Mesothelial cell of epicardium (in vitro differentiated cells): ENCODE measurements at regions not wholly inside any gene's neighbourhood (a gene's known extent, or its start where the extent isn't known, plus 50 kb on each side); places are given as distances from the start of the nearest gene placed in this dataset.
A peak's percentile ranks its signal among the peaks of the same experiment; 100 is the strongest.

ENCODE experiments used
- DNase-seq, 2 experiments: peaks; one replicate each; pipeline ENCODE4 v3.0.0; 2021; ENCODE audit warnings: low spot score in 2 of 2; ENCODE audit not compliant: unreplicated experiment in 2 of 2
- H3K27ac Mint-ChIP-seq: 2 replicates; pipeline ENCODE4 v1.8.0; 2021; ENCODE audit warnings: mixed read lengths
- H3K27me3 Mint-ChIP-seq: 2 replicates; pipeline ENCODE4 v1.8.0; 2021; ENCODE audit warnings: low read depth, mixed read lengths
- H3K36me3 Mint-ChIP-seq: 2 replicates; pipeline ENCODE4 v1.8.0; 2021; ENCODE audit warnings: mixed read lengths
- H3K4me1 Mint-ChIP-seq: 2 replicates; pipeline ENCODE4 v1.8.0; 2021; ENCODE audit warnings: mixed read lengths
- H3K4me3 Mint-ChIP-seq: 2 replicates; pipeline ENCODE4 v1.8.0; 2021; ENCODE audit warnings: mild to moderate bottlenecking, moderate library complexity, mixed read lengths
- H3K9me3 Mint-ChIP-seq: 2 replicates; pipeline ENCODE4 v1.8.0; 2021; ENCODE audit warnings: mixed read lengths
- TF ChIP-seq, protein P1 (sequence below): fragments of 200-600 bp; sonication (generic); IDR thresholded peaks from one replicate; pipeline ENCODE4 v1.5.0; 2021; ENCODE audit warnings: antibody characterized with exemption; ENCODE audit not compliant: unreplicated experiment

DNA sequence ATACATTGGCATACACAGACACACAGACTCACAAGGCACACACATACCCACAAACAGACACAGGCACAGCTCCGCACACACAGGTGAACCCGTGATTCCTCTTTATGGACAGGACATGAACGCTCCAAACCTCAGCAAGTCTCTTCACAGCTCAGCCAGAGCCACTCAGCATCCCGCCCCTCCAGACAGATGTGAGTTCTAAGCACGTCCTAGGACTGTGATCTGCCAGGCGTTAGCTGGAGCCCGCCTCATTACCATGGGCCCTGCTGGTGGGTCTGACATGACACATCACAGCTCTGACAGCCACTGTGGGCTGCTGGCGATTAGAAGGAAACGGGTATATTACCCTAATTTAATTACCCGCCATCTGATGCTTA is 176.7 kb upstream of the PPP2R2D start:
- TF ChIP-seq, protein P1, sequence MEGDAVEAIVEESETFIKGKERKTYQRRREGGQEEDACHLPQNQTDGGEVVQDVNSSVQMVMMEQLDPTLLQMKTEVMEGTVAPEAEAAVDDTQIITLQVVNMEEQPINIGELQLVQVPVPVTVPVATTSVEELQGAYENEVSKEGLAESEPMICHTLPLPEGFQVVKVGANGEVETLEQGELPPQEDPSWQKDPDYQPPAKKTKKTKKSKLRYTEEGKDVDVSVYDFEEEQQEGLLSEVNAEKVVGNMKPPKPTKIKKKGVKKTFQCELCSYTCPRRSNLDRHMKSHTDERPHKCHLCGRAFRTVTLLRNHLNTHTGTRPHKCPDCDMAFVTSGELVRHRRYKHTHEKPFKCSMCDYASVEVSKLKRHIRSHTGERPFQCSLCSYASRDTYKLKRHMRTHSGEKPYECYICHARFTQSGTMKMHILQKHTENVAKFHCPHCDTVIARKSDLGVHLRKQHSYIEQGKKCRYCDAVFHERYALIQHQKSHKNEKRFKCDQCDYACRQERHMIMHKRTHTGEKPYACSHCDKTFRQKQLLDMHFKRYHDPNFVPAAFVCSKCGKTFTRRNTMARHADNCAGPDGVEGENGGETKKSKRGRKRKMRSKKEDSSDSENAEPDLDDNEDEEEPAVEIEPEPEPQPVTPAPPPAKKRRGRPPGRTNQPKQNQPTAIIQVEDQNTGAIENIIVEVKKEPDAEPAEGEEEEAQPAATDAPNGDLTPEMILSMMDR: no peak
- peaks cover 8% of the 10 kb centered on the region for H3K27me3 Mint-ChIP-seq
- H3K36me3 Mint-ChIP-seq: no peaks in the 10 kb centered on the region
- peak in 1 of 2 experiments; percentile 6 for DNase-seq
- H3K4me3 Mint-ChIP-seq: no peak overlapping the region
- H3K9me3 Mint-ChIP-seq: peaks cover 12% of the 10 kb centered on the region
- peaks cover 32% of the 10 kb centered on the region for H3K4me1 Mint-ChIP-seq
- H3K27ac Mint-ChIP-seq: no peak overlapping the region

DNA sequence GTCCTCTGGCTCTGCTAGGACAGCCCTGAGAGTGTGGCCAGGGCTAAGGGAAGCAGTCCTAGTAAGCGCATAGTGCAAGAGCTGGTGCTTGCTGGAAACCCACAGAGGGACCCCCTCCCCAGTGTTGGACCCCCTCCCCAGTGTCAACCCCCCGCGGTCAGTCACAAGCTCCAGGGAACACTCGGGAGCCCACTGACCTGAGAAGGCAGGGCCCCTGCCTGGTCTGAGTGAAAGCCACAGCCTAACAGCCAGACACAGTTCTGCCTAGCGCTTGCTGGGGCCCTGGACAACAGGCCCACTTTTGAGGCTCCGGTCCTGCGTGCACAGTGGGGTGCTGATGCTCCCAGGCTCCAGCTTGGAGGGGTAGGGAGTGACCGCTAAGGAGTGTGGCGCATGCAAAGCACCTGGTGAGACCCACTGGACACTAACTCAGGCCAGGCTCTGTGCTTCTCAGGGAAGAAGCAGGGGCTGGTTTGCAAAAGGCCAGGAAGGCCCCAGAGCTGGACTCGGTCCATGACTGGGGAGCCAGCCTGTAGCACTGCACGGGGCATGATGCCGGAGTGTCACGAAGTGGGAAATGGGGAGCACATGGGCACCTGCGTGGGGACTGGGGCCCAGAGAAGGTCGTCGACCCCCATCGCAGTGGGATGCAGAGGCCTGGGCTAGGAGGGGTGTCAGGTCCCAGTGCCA is 175.8 kb upstream of the PPP2R2D start:
- Mint-ChIP-seq H3K4me3 (no peak overlapping the region), H3K27ac (no peak overlapping the region), H3K9me3 (peaks cover 6% of the 10 kb centered on the region), H3K27me3 (peaks cover 8% of the 10 kb centered on the region), H3K4me1 (peaks cover 41% of the 10 kb centered on the region), H3K36me3 (no peaks in the 10 kb centered on the region)
- TF ChIP-seq, protein P1: no peak
- peak in 1 of 2 experiments; percentile 29 for DNase-seq

DNA sequence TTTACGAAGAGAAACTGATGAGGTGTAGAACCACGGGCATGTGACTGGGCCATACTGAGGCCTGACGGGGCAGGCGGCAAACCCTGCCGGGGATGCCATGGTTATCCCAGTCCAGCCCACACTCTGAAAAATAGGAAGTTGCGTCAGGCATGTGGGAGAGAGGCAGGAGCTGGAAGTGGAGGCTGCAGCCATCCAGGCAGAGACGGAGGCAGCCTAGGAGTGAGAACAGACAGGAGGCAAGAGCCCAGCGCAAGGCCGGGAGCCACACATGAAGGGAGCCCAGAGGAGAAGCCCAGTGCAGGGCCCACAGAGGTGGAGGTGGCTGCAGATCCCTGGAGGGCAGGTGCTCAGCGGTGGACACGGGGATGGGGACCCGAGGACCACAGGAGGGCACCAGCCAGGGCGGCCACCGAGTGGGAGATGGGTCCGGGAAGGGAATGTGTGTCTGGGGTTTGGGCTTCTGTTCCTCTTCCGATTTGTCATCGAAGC is 175.2 kb upstream of the PPP2R2D start:
- peak in 1 of 2 experiments; percentile 9 for DNase-seq
- peaks cover 8% of the 10 kb centered on the region for H3K27me3 Mint-ChIP-seq
- TF ChIP-seq, protein P1: no peak
- peaks cover 44% of the 10 kb centered on the region for H3K4me1 Mint-ChIP-seq
- H3K27ac Mint-ChIP-seq: peak overlapping the region; percentile 85
- no peaks in the 10 kb centered on the region for H3K36me3 Mint-ChIP-seq
- H3K4me3 Mint-ChIP-seq: no peak overlapping the region
- peaks cover 4% of the 10 kb centered on the region for H3K9me3 Mint-ChIP-seq

DNA sequence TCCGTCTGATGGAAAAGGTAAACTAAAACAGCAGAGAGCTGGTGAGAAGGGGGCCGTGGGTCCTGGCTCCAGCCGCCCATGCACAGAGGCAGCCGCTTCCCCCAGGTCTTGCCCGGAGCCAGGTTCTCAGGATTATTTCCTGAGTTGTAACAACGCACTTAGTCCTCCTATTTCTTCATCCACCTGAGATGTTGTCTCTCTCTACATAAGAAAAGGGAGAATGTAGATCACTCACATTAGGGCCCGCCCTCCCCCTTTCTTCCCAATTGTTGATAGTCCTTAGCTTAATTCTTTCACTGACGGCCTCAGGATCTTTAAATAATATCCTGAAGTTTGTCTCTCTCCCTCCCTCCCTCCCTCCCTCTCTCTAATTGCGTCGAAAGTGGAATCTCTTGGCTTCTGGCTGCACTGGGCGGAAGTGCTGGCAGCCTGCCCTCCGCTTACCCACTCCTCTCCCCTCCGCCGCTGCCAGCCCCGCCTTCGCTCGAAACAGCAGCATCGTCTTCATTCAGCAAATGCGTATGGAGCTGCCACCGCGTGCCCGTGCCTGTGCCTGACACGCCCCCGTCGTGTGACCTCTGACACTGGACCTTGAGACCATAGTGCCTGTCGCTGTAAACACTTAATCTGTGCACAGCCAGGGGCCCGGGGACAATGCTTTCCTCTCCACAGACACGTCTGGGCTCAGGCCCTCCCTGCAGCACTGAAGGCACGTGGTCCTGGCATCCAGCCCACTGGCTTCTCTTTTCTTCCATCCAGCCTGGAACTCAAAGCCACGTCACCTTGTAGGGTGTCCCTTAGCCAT is 174.5 kb upstream of the PPP2R2D start:
- H3K27me3 Mint-ChIP-seq: peaks cover 8% of the 10 kb centered on the region
- peak overlapping the region; percentile 63 for H3K4me3 Mint-ChIP-seq
- no peaks in the 10 kb centered on the region for H3K9me3 Mint-ChIP-seq
- peaks cover 44% of the 10 kb centered on the region for H3K4me1 Mint-ChIP-seq
- TF ChIP-seq, protein P1: no peak
- peak overlapping the region; percentile 88 for H3K27ac Mint-ChIP-seq
- peak; percentile 63 to 76 for DNase-seq
- H3K36me3 Mint-ChIP-seq: no peaks in the 10 kb centered on the region

DNA sequence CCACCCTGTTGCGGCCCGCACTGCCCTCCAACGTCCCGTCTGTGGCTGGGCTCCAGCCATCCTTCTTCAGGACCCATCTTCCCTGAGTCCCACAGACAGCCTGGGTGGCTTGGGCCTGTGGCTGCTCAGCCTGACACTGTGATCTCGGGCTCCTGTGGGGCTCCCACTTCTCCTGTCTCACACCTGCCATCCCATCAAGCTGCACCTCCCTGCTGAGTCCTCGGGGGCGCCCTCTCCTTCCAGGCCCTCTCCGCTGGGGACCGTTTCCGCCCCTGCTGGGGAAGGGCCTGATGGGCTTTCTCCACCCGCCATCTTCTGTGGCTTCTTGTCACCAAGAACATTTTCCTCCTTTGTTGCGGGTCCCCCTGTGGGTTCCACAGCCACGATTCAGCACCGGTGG is 173.8 kb upstream of the PPP2R2D start:
- TF ChIP-seq, protein P1: no peak
- H3K36me3 Mint-ChIP-seq: no peaks in the 10 kb centered on the region
- peak overlapping the region; percentile 63 for H3K4me3 Mint-ChIP-seq
- H3K27me3 Mint-ChIP-seq: peaks cover 8% of the 10 kb centered on the region
- H3K4me1 Mint-ChIP-seq: peaks cover 44% of the 10 kb centered on the region
- no peak for DNase-seq
- peak overlapping the region; percentile 88 for H3K27ac Mint-ChIP-seq
- no peaks in the 10 kb centered on the region for H3K9me3 Mint-ChIP-seq
